GM19438 (cell line): ENCODE measurements at regions not wholly inside any gene's neighbourhood (a gene's known extent, or its start where the extent isn't known, plus 50 kb on each side); places are given as distances from the start of the nearest gene placed in this dataset.

ENCODE experiments used
- ATAC-seq: cut with Tn5 transposase; IDR thresholded peaks from one replicate; pipeline ENCODE4 v1.9.1; 2021; ENCODE audit warnings: low read depth; ENCODE audit not compliant: unreplicated experiment

DNA sequence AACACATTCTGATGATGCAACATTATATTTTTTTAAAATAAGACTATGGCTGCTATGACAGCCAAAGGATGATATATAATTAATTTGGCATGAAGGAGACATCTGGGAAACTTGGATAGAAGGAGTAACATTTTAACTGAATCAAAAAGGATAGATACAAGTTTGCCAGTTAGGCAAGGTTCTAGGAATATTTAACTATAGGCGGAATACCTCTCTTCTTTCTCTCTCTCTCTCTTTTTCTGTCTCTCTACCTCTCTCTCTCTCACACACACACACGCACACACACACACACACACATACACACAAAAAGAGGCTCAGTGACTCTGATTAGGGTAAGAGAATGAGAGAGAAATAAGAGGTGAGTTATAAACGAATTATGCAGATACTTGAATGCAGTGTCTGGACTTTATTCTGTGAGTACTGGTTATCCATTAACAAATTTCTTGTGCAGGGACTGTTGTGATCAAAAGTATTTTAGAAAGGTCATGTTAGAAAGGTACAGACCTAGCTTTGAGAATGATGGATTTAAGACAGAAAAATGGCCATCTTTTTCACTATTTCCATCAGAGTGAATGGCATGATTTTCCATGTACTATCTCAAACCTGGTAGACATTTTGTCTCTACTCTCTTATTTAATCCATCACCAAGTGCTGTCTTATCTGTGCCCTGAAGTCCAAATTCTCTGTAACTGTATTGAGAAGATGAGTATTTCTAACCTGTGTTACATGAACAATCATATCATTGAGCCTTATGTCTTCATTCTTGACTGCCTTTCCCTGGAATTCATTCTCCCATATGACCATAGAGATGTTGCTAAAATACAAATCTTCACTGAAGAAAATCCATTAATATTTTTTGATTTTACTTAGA, 1106.9 kb upstream of the ADGRL4 start:
- no peak for ATAC-seq

GRCh38 chr1:80101159-80101558, 1094.6 kb upstream of the ADGRL4 start:
- no peak for ATAC-seq

GRCh38 chr1:80099713-80100112, 1093.2 kb upstream of the ADGRL4 start:
- ATAC-seq: no peak

- no peak for ATAC-seq
These were observed 1078.5 kb upstream of the ADGRL4 start for GRCh38 chr1:80085067-80085466.

- no peak for ATAC-seq
These were observed 1077.4 kb upstream of the ADGRL4 start for GRCh38 chr1:80083892-80084291.

GRCh38 chr1:80076469-80076868, 1069.9 kb upstream of the ADGRL4 start:
- ATAC-seq: no peak

DNA sequence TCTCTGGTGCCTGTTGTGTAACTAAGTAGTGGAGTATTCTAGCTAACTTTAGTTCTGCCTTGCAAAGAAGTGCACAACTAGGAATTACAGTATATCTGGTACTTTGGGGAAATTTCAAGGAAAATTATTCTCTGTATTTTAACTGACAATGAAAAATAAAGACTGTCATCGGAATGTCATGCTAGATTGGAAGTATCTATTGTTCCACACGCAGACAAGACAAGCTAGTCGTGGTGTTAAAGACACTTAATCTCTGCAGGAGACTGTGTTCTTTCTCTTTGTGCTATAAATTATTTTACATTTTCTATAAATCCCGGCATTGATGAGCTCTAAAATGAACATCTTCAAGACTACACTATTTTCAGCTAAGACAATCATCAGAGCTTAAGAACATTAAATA, 1068.8 kb upstream of the ADGRL4 start:
- ATAC-seq: no peak

DNA sequence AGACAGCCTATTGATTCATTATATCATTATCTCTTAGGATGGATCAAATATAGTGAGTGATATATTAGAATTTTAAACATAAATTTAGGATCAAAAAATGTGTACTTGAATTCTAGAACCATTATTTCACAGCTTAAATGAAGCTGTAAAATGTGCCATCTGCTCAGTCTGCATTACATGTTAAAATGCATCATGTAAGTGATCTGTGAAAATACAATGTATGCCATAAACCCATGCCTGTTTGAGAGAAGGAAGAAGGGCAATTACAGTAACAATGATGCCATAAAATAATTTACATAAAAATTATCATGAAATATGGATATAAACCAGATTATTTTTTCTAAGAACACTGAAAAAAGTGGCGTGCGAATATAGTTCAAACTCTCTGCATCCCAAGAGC, 1066.0 kb upstream of the ADGRL4 start:
- no peak for ATAC-seq

GRCh38 chr1:80066060-80066459, 1059.5 kb upstream of the ADGRL4 start:
- no peak for ATAC-seq

- ATAC-seq: no peak
These were observed 1058.0 kb upstream of the ADGRL4 start for GRCh38 chr1:80064524-80064923.

DNA sequence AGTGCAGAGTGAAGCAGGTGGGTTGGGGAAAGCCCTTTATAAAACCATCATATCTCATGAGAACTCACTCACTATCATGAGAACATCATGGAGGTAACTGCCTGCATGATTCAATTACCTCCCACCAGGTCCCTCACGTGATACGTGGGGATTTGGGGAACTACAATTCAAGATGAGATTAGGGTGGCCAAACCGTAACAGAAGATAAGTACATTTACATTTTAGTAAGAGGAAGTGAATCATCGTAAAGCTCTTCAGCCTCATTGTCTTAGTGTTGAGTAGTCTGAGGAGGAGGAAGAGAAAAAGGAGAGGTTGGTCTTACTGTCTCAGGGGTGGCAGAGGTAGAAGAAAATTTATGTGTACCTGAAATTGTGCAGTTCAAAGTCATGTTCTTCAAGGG, 1053.4 kb upstream of the ADGRL4 start:
- no peak for ATAC-seq

GRCh38 chr1:80056179-80056578, 1049.6 kb upstream of the ADGRL4 start:
- ATAC-seq: no peak

DNA sequence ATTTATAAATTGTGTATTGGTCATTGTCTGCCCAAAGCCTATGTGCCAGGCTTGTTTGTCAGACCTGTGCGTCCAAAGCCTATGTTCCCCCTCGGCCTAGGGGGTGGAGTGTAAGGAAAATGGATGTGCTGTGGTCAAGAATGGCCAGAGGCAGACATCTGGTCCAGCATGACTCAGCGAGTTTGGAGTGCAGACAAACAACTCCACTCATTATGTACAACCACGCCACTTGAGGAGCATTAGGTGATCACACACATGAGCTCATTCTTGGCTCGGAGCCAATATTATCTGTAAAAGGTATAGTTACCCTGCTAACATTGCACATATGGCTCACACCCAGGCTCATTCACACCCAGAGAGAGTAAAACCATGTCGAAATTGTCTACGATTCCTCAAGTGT, 1047.6 kb upstream of the ADGRL4 start:
- ATAC-seq: no peak

GRCh38 chr1:80053613-80054012, 1047.1 kb upstream of the ADGRL4 start:
- ATAC-seq: no peak

DNA sequence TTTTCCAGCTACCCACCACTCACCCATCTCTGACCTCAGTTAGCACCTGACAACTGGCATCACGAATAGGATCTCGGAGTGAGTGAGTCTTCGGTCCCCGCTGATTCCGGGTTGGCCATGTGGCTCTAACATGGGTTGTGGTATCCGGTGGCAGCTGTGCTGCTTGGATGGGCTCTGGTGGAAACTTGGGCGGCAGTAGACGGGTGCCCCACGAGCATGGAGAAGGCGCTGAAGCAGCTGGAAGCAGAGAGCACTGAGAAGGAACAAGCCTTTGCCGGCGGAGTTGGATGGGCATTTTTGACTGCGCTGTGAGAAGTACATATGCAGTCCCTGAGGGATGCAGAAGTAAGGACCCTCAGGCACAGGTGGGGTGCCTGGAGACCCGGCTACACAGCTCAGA, 1044.0 kb upstream of the ADGRL4 start:
- no peak for ATAC-seq

GRCh38 chr1:80050085-80050484, 1043.6 kb upstream of the ADGRL4 start:
- ATAC-seq: no peak

GRCh38 chr1:80048716-80049115, 1042.2 kb upstream of the ADGRL4 start:
- ATAC-seq: no peak

- no peak for ATAC-seq
These were observed 1041.3 kb upstream of the ADGRL4 start for GRCh38 chr1:80047791-80048190.

DNA sequence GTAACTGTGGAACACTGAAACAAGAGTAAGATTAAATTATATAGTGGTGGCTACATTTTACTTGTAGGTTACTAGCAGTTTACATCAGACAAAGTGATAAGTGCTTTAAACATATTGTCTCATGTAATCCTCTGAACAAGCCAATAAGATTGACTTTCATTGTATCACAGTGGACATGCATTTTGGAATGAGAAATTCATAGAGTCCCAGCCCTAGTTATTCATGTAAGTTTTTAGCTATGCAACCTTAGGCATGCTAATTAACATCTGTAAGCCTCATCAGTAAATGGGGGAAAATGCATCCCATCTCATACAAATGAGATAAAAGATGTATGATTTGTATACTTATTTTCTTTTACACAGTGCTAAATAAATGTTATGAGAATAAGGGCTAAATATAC, 1038.1 kb upstream of the ADGRL4 start:
- ATAC-seq: no peak

DNA sequence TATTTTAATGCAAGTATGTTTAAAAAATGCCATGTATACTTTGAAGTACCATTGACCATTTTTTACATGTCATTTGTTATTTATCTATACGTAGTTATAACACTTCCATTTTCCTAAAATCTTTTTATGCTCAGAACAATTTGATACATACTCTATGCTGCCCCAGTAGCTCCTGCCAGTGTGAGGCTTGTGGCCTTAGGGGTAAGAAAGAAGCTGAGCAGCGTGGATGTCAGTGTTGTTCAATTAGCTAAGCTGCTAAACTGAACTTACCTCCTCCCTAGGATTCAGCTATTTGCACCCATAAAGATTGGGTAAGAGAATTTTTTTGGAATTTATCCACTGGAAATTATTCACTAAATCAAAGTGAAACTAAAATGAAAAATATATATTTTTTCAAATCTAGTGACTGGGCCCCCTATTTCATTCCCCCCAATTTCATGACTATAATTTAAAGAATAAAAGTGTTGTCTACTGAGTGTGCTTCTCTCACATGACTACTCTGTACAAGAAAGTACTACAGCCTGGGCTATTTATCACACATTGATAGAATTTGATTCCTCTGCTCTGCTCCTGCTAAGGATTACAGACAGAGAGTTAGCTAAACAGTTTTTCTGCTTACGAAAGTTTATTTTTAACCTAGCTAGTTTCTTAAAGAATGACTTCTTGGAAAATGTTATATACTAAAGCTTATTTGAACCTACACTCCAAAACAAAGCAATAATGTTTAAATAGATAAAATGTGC, 1030.3 kb upstream of the ADGRL4 start:
- no peak for ATAC-seq

- no peak for ATAC-seq
These were observed 1016.8 kb upstream of the ADGRL4 start for GRCh38 chr1:80023358-80023757.

DNA sequence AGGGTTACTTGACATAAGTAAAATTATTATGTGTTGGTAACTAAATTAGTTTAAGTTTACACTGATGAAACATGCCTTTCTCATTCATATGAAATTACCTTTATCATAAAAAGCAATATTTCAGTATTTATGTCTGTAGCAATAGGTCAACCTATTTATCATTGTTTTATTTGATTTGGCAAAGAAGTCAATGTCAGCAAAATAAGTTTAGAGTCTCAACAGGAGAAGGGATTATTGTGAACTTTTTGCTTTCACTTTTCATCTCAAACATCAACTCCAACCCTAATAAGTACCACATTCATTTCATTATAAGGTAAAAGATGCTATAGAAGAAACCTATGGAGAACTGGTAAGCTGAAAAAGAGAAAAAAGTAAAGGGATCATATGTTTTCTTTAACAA, 1015.4 kb upstream of the ADGRL4 start:
- ATAC-seq: no peak
